Lung microvascular endothelial cell (primary cell): ENCODE measurements at regions not wholly inside any gene's neighbourhood (a gene's known extent, or its start where the extent isn't known, plus 50 kb on each side); places are given as distances from the start of the nearest gene placed in this dataset.
"Not testable (repeated sequence)": the region's sequence is repeated elsewhere in the genome, so short reads cannot be mapped to it uniquely, and the experiment has no call there.

Experiments
- DNase-seq, 2 donors: peaks; one replicate each; pipeline versions ENCODE4 v3.0.0 to v3.0.0-alpha.2; 2010; ENCODE audit warnings: low read depth in 2 of 2

GRCh38 chr15:93948726-93949125 is 282.6 kb upstream of the MCTP2 start:
- no peak for DNase-seq

GRCh38 chr15:93943586-93943985 is 287.8 kb upstream of the MCTP2 start:
- DNase-seq: no peak

- no peak for DNase-seq
Observed at GRCh38 chr15:93942269-93942694, 289.1 kb upstream of the MCTP2 start.

GRCh38 chr15:93941697-93942096 is 289.7 kb upstream of the MCTP2 start:
- no peak for DNase-seq

- DNase-seq: no peak
Observed at GRCh38 chr15:93940226-93940625, 291.1 kb upstream of the MCTP2 start.

- DNase-seq: no peak
Observed at GRCh38 chr15:93932164-93932776, 299.1 kb upstream of the MCTP2 start.

- DNase-seq: peak in 1 of 2 donors; percentile 7
Observed at GRCh38 chr15:93929375-93930094, 301.8 kb upstream of the MCTP2 start.

- DNase-seq: no peak
Observed at GRCh38 chr15:93920204-93920603, 311.2 kb upstream of the MCTP2 start.

GRCh38 chr15:93918801-93919200 is 312.6 kb upstream of the MCTP2 start:
- DNase-seq: not testable (repeated sequence)

GRCh38 chr15:93917181-93917580 is 314.2 kb upstream of the MCTP2 start:
- no peak for DNase-seq

- DNase-seq: no peak
Observed at GRCh38 chr15:93913871-93914270, 317.5 kb upstream of the MCTP2 start.

GRCh38 chr15:93913310-93913709 is 318.1 kb upstream of the MCTP2 start:
- no peak for DNase-seq

GRCh38 chr15:93900476-93901400 is 330.6 kb upstream of the MCTP2 start:
- DNase-seq: no peak

- DNase-seq: no peak
Observed at GRCh38 chr15:93899817-93900216, 331.5 kb upstream of the MCTP2 start.

GRCh38 chr15:93897377-93897776 is 334.0 kb upstream of the MCTP2 start:
- no peak for DNase-seq

- DNase-seq: no peak
Observed at GRCh38 chr15:93895976-93896770, 335.2 kb upstream of the MCTP2 start.

- DNase-seq: no peak
Observed at GRCh38 chr15:93894438-93895036, 336.8 kb upstream of the MCTP2 start.

GRCh38 chr15:93887151-93887550 is 344.2 kb upstream of the MCTP2 start:
- DNase-seq: no peak

- no peak for DNase-seq
Observed at GRCh38 chr15:93882779-93883178, 348.6 kb upstream of the MCTP2 start.

GRCh38 chr15:93882141-93882540 is 349.2 kb upstream of the MCTP2 start:
- no peak for DNase-seq

GRCh38 chr15:93881310-93881709 is 350.1 kb upstream of the MCTP2 start:
- no peak for DNase-seq
